ENCODE measurements at regions not wholly inside any gene's neighbourhood (a gene's known extent, or its start where the extent isn't known, plus 50 kb on each side); places are given as distances from the start of the nearest gene placed in this dataset.
A peak's percentile ranks its signal among the peaks of the same experiment; 100 is the strongest.
"Not testable (repeated sequence)": the region's sequence is repeated elsewhere in the genome, so short reads cannot be mapped to it uniquely, and the experiment has no call there.

DNA sequence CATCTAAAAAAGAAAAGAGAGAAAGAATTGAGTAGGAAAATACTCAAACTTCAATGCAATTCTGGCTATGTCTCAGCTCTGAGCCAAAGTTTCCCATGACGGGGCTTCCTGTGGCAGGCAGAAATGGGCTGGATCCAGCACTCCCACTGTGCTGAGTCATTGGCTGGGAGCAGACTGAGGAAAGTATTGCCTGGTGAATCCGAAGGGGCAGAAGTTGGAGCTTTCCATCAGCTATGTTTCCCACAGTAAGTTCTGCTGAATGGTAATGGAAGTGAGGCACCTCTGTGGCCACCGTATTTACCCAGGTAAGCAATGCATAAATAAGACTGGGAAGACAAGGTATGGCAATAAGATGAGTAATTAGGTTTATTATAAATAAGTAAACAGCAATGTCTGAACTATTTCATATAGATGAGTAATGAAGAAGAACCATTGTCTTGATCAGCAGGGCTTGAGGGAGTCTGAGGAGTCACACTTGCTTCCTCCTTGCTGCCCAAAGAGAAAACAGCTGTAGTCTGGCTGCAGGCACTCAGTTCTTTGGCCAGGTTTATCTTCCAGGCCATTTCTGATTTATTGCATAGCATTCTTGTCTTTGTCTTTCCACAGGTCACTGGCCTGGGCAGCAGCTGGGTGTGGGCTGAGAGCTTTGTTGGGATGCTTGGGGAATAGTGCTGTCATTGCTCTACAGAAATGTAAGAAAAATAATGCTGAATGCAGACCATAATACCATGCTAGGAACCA, 255.3 kb downstream of the DNAJB9 start:
- DNase-seq = no peak

DNA sequence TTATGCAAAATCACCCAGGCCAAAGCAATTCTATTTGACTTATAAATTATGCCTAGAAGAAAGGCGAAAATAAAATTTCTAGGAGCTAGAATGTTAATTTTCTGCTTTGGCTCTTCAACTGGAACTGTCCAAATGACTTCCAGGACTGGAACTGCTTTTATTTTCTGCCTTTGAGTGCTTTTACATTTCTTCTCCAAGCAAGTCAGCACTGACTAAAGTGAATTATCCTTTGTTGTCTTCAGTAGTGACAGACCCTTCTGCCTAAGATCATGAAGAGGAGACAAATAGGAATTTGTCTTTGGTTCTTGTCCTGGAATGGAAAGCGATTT, 255.9 kb downstream of the DNAJB9 start:
- no peak for DNase-seq

DNA sequence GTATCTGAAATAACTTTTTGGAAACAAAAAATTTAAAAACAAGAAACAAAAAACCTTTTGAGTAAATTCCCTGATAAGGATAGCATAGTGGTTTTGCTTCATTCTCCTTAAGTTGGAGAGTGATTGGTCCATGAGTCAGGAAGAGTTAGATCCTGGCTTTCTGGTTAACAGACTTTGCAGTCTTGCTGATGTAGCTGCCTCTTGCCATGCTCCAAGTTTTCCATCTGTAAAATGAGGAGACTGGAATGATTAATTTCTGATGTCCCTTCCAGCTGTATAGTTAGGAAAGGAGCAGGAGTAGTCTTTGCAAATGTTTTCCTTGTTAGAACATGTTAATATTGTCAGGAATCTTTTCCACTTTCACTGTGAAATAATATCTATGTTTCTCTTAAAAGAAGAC, 266.6 kb downstream of the DNAJB9 start:
- DNase-seq = no peak

DNA sequence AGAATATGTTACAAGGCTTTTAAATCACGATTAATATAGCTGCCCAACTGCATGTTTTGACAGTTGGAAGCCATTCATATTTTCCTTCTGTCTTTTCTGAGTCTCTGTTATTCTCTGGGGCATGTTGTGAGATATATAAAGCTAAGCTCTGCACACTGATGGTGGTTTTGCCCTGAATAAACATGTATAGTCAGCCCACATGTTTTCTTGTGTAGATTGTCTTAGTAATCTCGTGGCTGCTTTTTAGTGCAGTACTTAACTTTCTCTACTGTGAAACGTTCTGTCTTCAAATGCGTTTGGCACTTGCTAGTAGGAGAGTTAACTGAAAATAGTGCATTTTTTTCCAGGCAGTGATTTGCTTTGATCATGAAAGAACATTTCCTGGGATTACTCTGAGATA, 268.5 kb downstream of the DNAJB9 start:
- no peak for DNase-seq

DNA sequence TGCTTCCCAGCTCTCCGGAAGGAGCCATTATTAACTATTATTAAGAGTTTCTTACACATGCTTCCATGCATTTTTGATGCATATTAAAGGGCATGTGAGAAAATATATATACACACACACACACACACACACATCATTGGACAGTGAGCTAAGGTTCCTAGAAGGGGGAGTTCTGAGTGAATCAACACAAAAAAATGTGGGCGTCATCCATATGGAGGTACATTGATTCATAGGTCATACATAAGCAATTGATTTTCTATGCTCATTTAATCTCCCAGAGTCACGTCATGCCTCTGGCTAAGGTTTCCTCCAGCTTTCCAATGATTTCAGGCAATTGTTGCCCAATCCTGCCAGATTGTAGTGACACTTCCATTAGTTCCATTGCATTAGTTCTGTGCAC, 269.4 kb downstream of the DNAJB9 start:
- no peak for DNase-seq

DNA sequence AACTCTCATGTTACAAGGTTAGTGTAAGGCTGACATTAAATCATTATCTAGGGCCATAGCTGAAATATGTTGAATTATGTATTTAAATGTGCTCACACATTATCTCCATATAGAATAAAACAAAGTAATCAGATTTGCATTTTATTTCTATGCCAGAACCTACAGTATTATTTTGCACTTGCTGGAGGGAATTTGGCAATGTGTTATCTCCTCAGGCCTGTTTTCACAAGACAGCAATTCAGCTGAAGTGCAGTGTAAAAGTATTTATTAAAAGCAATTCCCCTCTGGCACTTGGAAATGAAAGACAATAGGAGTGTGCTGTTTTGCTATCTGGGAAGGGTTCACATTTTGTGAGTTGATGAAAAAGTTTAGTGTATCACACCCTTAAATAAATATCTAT, 276.3 kb downstream of the DNAJB9 start:
- no peak for DNase-seq

DNA sequence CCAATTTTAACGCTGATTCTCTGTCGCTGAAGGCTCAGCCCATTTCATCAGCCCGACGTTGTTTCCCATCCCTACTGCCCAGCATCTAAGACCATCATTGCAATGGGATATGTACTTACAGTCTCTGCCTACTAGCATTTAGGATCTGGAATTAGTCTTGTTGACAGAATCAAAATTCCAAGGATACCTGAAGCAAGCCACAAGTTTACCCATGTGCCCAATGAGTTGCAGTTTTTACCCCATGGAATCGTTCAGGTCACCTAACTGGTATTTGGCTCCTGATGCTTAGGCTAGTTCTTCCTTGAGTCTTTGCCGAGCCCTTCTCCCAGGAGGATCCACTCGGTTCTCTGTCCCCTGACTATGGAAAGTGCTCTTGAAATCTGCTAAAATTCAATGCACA, 276.8 kb downstream of the DNAJB9 start:
- DNase-seq = no peak

DNA sequence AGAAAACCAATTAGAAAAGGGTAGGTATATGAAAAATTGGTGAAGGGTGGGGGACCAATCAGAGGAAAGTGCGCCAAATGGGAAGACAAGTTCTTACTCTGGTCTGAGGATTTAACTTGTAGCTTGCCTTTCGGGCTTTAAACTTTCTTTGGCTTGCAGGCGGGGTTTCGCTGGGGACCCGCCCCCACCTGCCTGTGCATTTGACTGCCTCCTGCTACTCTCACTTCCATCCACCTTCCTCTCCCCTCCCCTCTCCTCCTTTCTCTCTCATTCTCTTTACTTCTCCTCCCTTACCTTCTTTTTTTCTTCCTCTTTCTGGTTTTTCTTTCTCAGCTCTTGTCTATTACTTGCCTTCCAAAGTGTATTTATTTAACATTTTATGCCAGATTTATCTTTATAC, 278.8 kb downstream of the DNAJB9 start:
- DNase-seq = no peak

DNA sequence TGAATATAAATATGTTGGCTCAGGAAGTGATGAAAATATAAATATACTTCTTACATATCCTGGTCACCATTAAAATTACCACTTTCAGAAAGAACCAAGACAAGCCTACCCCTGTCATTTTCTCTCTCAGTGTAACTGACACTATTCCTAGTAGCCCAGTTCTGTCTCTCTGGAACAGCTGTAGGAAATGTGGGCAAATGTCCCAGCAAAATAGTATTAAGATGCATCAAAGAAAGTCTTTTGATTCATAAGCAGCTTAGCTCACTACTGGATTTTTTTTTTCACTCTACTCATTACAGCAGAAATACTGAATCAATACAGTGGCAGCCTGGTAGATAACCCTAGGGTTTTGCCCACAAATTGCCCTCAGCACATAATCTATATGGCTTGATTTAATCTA, 290.9 kb downstream of the DNAJB9 start:
- DNase-seq = no peak

DNA sequence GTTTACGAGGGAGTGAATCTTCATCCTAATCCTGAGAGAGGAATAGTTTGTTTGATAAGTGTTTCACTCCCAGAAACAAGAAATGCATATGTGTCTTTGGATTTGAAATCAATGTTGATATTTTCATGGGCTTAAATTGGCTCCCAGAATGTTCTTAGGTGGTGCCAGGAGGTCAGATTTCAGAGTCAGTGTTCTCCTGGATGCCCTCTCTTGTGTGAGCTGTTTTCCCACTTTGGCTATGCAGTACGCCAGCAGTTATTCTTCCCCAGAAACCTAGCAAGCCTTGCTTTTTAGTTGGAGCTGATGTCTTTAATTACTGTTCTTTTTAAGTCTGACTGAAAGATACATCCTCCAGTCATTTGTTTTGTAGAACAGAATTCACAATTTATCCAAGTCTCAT, 291.4 kb downstream of the DNAJB9 start:
- DNase-seq = no peak

DNA sequence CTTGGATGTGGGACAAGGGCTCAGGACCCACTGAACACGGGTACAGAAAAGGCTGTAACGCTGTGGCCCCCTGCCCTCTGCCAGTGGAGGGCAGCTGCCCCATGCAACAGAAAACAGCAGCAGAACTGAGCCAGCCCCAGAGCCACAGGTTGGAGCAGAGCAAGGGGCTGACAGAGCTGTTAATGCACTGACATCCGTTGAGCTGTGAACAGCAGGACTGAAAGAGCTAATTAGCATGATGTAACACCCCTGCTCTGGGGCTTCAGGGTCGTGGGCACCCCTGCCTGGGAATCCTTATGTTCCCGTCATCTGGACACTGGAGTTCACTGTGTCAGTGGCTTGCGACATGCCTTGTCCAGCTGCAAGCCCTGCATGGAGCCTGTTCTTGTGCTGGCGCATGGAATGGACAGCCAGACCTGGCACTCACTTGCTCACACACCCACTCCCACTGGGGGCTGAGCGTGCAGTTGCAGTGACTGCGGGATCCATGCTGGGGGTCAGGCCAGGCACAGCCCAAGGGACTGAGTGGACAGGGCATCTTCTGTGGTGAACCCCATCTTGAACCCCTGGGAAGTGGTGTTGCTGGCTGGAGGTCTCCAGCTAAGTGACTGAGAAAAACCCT, 293.7 kb downstream of the DNAJB9 start:
- no peak for DNase-seq

DNA sequence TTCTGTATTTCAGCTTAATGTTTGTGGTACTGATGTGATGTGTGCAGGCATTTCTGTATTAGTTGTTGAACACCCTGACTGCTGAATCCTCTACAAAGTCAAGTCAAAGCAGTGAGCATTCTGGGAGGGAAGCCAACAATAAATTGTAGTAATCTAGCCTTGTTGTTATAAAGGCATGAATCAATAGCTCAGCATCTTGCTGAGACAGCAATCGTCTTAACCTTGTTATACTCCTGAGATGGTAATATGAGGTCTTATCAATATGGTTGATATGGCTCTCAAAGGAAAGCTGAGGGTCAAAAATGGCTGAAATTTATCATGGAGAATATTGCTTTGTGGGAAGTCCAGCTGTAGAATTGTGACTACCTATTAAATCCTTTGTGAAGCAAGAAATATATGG, 299.4 kb downstream of the DNAJB9 start:
- DNase-seq = no peak

DNA sequence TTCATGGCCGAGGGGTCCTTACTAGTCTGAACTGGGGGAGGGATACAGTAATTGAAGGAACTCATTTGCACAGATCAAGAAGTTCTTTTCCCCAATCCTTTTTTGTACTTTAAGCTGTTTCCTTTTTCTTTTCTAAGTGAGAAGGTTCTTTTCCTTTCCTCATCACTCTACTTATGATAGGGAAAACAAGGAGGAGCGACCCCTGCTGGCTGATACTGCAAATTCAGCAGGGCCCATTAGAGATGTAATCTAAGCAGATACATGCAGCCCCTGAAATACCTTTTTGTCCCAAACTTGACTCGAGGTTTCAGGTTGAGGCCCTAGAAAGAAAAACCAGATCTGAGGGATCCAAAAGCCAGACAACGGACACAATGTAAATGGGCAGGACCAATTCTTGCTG, 305.5 kb downstream of the DNAJB9 start:
- no peak for DNase-seq

DNA sequence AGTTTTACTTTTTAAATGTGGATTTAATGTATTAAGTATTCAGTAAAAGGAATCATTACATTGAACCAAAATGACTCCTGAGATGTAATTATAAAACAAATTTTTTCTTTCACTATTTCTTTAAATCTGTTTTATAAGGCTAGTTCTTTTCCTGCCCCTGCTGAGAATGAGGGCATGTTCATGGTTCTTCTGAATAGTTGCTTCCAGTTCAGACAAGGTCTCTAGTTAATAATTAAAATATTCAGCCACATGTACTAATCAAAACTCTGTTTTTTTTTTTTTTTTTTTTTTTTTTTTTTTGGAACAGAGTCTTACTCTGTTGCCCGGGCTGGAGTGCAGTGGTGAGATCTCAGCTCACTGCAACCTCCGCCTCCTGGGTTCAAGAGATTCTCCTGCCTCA, 321.2 kb downstream of the DNAJB9 start:
- DNase-seq = no peak

DNA sequence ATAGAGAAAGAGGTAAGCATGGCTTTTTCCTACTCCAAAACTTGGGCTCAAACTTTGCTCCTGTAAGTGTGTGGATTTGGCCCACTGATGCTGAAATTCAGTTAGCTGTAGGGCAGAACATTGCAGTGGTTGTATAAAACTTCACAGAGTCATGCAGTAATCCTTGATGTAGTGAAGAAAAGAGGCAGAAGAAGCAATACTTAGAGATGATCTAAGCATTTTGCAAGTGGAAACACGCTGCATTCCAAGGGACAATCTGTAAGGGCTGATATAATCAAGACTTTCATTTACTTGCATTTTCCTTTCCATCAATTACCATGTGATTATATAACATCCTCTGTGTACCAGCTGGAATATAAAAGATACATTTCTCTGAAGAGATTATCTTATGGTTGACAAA, 338.8 kb downstream of the DNAJB9 start:
- DNase-seq = no peak

DNA sequence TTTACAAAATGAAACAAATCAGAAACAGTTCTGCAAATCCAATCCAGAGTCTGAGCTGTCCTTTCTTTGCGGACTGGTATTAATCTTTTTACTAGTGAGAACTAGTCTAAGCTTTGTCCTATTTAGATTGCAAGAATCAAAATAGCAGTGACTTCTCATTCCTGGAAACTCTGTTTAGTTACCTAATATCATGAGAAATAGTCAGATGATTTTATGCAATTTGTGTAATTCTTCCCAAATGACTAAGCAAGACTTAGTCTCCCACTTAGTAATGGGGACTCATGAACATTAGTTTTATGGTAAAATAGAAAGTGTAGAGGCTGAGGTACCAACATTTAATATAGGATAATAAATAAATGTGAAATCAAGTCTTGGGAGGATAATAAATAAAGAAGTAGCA, 341.3 kb downstream of the DNAJB9 start:
- no peak for DNase-seq

DNA sequence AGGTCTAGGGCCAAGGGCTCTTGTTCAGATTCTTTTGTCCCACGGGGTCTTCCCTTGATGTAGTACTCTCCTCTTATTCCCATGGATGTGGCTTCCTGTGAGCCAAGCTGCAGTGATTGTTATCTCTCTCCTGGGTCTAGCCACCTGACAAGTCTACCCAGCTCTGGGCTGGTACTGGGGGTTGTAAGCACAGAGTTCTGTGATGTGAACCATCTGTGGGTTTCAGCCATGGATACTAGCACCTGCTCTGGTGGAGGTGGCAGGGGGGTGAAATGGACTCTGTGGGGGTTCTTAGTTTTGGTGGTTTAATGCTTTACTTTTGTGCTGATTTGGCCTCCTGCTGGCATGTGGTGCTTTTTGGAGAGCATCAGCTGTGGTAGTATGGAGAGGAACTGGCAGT, 350.8 kb downstream of the DNAJB9 start:
- no peak for DNase-seq

DNA sequence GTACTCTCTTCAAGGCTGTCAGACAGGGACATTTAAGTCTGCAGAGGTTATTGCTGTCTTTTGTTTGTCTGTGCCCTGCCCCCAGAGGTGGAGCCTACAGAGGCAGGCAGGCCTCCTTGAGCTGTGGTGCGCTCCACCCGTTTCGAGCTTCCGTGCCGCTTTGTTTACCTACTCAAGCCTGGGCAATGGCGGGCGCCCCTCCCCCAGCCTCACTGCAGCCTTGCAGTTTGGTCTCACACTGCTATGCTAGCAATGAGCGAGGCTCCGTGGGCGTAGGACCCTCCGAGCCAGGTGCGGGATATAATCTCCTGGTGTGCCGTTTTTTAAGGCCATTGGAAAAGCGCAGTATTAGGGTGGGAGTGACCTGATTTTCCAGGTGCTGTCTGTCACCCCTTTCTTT, 373.4 kb downstream of the DNAJB9 start:
- DNase-seq = not testable (repeated sequence)

DNA sequence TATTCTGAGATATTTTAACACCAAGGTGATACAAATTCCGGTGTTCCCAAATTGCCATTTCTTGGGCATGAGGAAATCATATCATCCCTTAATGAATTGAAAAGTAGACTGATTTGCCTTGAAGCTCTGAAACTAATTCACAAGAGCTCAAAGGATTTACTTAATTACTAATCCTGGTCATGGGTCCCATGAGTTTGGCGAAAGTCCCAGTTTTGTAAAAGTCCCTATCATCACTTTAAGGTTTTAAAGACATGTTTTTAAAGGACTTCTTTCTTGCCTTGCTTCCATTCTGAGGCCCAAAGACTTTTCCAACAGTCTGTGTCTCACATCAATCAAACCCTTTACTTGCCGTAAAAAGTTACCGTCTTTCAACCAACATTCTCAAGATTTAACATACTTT, 377.9 kb downstream of the DNAJB9 start:
- DNase-seq = no peak

DNA sequence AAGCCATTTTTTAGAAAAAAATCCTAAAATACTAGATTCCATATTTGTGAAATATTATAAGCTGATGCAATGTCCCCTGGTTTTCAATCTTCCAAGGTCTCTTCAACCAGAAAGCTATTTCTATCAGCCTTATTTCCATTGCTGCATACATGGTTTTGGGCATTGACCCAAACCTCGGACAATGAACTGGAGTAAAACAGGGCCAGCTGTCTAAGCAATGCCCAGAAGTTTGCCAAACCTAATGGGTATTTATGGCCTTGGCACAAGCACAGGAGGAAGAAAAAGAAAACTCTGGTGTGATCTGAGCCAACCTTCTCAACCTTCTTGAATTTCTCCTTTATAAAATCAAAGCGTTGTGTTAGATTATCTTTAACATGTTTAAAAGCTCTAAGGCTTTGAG, 402.3 kb downstream of the DNAJB9 start:
- peak; percentile 19 for DNase-seq

DNA sequence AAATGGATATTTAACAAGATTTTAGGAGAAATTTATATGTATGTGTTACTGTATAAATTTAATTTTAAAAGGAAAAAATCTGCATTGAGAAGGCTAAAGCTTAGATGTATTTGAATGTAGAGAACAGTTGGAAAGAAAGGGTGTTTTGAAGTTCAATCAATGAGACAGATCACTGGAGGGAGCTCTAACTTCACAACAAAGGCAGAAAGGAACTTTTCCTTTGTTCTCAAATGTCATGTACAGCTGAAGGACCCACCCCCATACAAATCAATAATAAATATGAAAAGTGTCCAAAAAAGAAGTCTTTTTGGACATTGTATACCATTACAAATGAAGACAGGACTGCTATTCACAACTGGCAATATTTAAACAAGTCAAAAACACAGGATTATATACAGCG, 403.4 kb downstream of the DNAJB9 start:
- DNase-seq = peak; percentile 9

DNA sequence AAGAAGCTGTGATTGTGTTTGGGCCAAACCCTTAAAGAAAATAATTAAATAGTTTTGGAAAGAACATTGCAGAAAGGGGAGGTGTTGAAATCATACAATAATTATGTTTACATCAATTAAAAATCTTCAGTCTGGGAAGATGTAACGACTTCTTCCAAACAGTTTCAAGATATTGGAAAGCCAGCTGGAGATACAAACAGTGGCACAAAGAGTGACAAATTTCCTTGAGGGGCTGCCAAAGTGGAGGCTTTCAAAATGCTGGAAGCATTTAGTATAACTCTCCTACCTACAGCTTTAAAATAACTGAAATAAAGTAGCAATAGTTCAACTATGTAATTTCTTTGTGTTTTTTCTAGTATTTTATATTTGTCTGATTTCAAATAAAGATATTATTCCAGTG, 405.0 kb downstream of the DNAJB9 start:
- no peak for DNase-seq

DNA sequence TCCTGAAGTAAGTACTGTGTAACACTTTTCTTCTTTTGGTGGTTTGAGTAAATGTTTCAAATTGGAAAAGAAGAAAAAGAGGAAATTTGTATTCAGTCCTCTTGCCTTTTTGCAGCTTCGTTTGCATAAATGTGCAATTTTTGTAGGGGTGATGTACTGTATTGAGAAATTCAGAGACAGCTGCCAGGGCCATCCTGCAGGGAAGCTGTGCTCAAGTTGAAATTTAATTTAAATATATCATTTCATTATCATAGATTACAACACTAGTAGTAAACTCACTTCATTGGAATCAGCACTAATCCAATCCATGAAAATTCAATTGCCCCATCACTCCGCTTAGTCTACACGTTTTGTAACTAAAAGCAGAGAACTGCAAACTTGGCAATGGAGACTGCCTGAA, 415.4 kb downstream of the DNAJB9 start:
- no peak for DNase-seq

DNA sequence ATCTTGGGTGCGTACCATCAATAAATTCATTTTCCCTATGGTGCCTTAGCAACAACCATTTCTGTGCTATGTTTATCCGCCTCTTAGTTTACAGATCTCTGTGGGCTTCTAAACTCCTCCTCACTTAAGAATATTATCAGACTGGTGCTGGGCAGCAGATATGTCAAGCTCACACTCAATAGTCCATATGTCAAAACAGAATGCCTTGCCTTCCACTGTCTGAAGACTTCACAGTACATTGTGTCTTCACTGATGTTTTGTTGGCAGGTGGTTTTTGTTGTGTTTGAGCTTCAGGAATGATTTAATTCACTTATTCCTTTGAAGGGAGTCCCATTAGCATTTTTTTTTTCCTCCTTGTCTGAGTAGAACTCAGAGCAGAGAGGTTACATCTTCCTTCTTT, 419.6 kb downstream of the DNAJB9 start:
- no peak for DNase-seq

DNA sequence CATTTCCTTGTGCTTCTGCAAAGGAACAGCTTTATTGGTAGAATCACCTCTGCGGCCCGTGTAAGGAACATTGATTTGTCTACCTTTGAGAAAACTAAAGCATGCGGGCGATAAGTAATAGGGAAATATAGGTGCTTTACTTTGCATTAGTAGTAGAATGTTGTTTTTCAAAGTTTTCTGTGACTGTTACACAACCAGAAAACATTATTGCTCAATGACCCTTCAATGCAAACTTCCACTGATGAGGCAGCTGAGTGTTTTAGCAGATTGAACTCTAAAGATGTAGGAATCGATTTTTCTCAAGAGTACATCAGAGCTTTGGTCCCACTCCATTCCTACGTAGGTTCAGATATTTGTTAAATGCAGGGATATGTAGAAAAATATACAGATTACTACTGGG, 427.8 kb downstream of the DNAJB9 start:
- no peak for DNase-seq
